ENCODE measurements at regions not wholly inside any gene's neighbourhood (a gene's known extent, or its start where the extent isn't known, plus 50 kb on each side); places are given as distances from the start of the nearest gene placed in this dataset.

GRCh38 chr7:42722198-42722597 is 189.7 kb downstream of the C7orf25 start:
- TF ChIP-seq MAX (IDR thresholded peaks at IDR 0.05): no peak
- TF ChIP-seq CTCF (IDR thresholded peaks at IDR 0.05 in 2 of 3, conservative IDR thresholded peaks at IDR 0.05 in 1 of 3; ENCODE audit: borderline replicate concordance in 1 of 3, insufficient read depth in 1 of 3, low read depth in 2 of 3, low read length in 2 of 3): no peak
- no peak for TF ChIP-seq RAD21 (IDR thresholded peaks at IDR 0.05; ENCODE audit: low read depth)
- TF ChIP-seq POLR2AphosphoS5 (IDR thresholded peaks at IDR 0.05; ENCODE audit: low read depth, low read length): no peak
- no peak for TF ChIP-seq REST (IDR thresholded peaks at IDR 0.05; ENCODE audit: low read depth)
- no peak for TF ChIP-seq SRF (IDR thresholded peaks at IDR 0.05; ENCODE audit: low read depth)
- TF ChIP-seq POLR2A (IDR thresholded peaks at IDR 0.05; ENCODE audit: borderline replicate concordance, extremely low read depth, insufficient read depth, insufficient read length): no peak
- no peak for TF ChIP-seq EZH2phosphoT487 (IDR thresholded peaks at IDR 0.05; ENCODE audit: borderline replicate concordance)
